ENCODE measurements at regions not wholly inside any gene's neighbourhood (a gene's known extent, or its start where the extent isn't known, plus 50 kb on each side); places are given as distances from the start of the nearest gene placed in this dataset.

DNA sequence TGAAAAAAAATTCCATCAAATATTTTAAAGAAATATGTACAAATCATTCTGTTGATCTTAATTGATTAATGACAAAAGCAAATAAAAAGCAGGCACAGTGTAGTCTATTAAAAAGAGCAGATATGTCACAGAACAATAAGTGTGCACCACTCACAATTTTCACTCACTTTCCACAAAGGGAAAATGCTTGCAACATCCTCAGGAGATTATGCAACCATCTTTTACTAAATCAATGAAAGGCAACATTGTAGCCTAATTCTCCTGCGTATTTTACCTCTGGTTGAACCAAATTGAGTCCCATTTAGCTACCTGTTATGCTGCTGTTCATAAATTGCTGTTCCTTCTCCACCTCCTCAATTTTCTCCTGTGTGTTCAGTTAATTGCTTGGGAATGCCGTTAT is 1346.8 kb upstream of the PIK3C3 start:
- Histone ChIP-seq H3K4me3 (ENCODE audit: low read depth, low read length) (no peak overlapping the region), H3K27ac (ENCODE audit: low read depth) (no peak overlapping the region), H3K4me1 (ENCODE audit: insufficient read depth) (no peaks in the 10 kb centered on the region), H3K36me3 (ENCODE audit: insufficient read depth) (no peaks in the 10 kb centered on the region)
- DNase-seq (ENCODE audit: extremely low spot score), result no peak
- WGBS, result 84% methylated on average over 2 of the region's 2 CpGs

DNA sequence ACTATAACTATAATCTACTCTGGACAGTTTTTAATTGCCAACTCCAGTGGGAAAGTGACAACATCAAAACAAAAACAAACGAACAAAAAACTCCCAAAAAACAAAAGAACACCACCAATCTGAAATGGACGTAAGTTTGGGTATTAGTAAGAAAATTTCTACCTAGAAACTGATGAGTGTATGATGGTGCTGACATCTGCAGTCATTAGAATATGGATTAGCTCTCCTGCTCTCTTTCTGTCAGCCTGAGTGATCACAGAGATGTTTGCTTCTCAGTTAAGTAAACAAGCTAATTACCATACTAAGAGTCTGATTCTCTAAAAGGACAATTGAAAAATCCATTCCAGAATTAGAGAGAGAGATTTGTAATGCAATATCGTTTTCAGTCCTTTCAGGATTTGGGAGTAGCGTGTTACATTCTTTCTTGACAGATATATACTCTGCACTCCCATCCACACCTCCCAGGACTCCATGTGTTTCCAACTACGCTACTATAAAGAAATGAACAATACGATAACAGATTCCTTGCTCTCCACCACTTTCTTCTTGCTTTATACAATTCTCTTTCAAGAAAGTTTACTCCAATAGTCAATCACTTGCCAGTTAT is 1347.4 kb upstream of the PIK3C3 start:
- Histone ChIP-seq H3K36me3 (ENCODE audit: insufficient read depth) (no peaks in the 10 kb centered on the region), H3K4me3 (ENCODE audit: low read depth, low read length) (no peak overlapping the region), H3K27ac (ENCODE audit: low read depth) (no peak overlapping the region), H3K4me1 (ENCODE audit: insufficient read depth) (no peaks in the 10 kb centered on the region)
- 47% methylated on average over 6 of the region's 6 CpGs for WGBS
- DNase-seq (ENCODE audit: extremely low spot score), result no peak

DNA sequence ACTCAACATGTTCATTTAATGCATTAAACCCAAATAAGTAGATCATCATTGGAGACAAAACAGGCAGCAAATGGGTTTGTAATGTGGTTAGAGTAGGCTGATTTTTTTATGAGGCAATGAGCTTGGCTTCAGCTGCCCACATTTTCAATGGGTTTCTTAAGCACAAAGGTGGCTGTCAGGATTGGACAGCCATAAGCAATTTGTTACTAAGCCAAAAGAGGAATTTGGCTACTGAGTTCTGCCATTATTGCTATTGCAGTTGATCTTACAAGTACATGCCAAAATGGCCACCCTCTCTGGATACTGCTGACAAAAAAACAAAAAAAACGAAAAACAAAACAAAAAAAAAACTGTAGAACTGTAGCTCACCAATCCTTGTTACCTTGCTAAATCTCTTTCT is 1348.0 kb upstream of the PIK3C3 start:
- no peaks in the 10 kb centered on the region for H3K36me3 ChIP-seq (ENCODE audit: insufficient read depth)
- H3K27ac ChIP-seq (ENCODE audit: low read depth), result no peak overlapping the region
- DNase-seq (ENCODE audit: extremely low spot score), result no peak
- H3K4me1 ChIP-seq (ENCODE audit: insufficient read depth), result no peaks in the 10 kb centered on the region
- WGBS, result 73% methylated on average over 1 of the region's 1 CpG
- H3K4me3 ChIP-seq (ENCODE audit: low read depth, low read length), result no peak overlapping the region

GRCh38 chr18:40583671-40584070 is 1371.4 kb upstream of the PIK3C3 start:
- WGBS, result 91% methylated on average over 12 of the region's 12 CpGs
- no peak overlapping the region for H3K27ac ChIP-seq (ENCODE audit: low read depth)
- no peaks in the 10 kb centered on the region for H3K4me1 ChIP-seq (ENCODE audit: insufficient read depth)
- no peaks in the 10 kb centered on the region for H3K36me3 ChIP-seq (ENCODE audit: insufficient read depth)
- H3K4me3 ChIP-seq (ENCODE audit: low read depth, low read length), result no peak overlapping the region
- DNase-seq (ENCODE audit: extremely low spot score), result no peak

DNA sequence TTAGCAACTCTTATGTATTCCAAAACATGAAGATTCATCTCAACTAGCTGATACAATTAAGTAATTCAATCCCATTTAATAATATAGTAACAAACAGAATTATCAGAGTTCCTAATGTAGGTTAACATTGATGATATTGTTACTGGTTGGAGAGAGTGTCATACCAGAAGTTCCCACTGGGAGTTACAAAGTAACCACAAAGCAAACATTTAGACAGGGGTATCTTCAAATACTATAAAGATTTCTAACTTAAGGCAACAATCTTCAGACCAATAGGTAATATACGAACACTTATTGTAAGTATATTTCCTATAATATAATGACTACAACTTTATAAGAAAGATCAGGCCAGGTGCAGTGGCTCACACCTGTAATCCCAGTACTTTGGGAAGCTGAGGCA is 1372.9 kb upstream of the PIK3C3 start:
- no peak overlapping the region for H3K4me3 ChIP-seq (ENCODE audit: low read depth, low read length)
- 93% methylated on average over 1 of the region's 1 CpG for WGBS

DNA sequence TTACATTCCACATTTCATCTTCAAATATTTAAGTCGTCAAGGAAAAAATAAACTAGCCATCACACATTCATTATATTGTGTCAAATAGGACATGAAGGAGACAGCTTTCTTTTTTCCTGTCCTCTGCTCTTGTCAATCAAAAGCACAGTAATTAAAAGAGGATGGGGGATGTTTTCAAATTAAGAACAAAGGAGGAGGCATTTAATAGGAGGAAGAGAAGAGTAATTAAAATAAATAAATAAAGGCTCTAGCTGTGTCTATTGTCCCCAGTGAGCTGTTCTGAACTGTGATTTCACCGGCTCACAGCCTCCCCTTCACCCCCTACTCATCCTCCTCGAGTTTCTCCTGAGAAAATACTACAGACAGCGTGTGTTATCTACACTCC is 1377.1 kb upstream of the PIK3C3 start:
- Histone ChIP-seq H3K27ac (ENCODE audit: low read depth) (no peak overlapping the region), H3K36me3 (ENCODE audit: insufficient read depth) (no peaks in the 10 kb centered on the region), H3K4me1 (ENCODE audit: insufficient read depth) (no peaks in the 10 kb centered on the region), H3K4me3 (ENCODE audit: low read depth, low read length) (no peak overlapping the region)
- no peak for DNase-seq (ENCODE audit: extremely low spot score)
- WGBS, result 57% methylated on average over 4 of the region's 4 CpGs

More for the DNA sequence above, 1372.9 kb upstream of the PIK3C3 start:
- no peak for DNase-seq (ENCODE audit: extremely low spot score)
- Histone ChIP-seq H3K36me3 (ENCODE audit: insufficient read depth) (no peaks in the 10 kb centered on the region), H3K4me1 (ENCODE audit: insufficient read depth) (no peaks in the 10 kb centered on the region), H3K27ac (ENCODE audit: low read depth) (no peak overlapping the region)

- Histone ChIP-seq H3K36me3 (ENCODE audit: insufficient read depth) (no peaks in the 10 kb centered on the region), H3K4me3 (ENCODE audit: low read depth, low read length) (no peak overlapping the region)
Observed at GRCh38 chr18:40577239-40577980, 1377.6 kb upstream of the PIK3C3 start.

DNA sequence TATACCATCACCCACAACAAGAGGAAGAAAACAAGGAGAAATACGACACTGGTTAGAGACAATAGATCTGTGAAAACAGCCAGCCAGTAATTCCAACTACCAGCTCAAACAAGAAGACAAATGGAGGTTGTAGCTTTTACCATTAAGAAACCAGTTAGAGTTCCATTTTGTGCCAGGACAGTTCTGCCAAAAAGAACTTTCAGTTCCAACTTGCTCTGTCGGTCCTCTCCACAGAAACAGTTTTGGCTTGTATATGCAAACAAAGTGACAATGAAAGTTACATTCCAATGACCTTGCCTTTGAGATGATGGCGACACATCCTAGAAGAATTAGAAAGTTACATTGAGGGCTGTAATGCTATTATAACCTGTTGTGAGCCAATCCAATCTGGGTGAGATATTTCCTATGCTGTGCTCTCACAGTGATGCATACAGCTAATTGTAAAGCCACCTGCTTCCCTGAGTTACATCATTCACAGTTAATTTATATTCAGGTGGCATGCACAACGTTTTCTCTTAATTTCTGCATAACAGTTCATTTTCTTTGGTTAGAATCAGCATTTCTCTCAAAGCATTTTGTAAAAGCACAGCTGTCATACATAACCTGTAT is 1378.4 kb upstream of the PIK3C3 start:
- 58% methylated on average over 4 of the region's 4 CpGs for WGBS
- no peak for DNase-seq (ENCODE audit: extremely low spot score)
- Histone ChIP-seq H3K27ac (ENCODE audit: low read depth) (no peak overlapping the region), H3K4me3 (ENCODE audit: low read depth, low read length) (no peak overlapping the region), H3K4me1 (ENCODE audit: insufficient read depth) (no peaks in the 10 kb centered on the region), H3K36me3 (ENCODE audit: insufficient read depth) (no peaks in the 10 kb centered on the region)

More at GRCh38 chr18:40577239-40577980, 1377.6 kb upstream of the PIK3C3 start:
- WGBS, result 45% methylated on average over 5 of the region's 5 CpGs
- Histone ChIP-seq H3K4me1 (ENCODE audit: insufficient read depth) (no peaks in the 10 kb centered on the region), H3K27ac (ENCODE audit: low read depth) (no peak overlapping the region)
- no peak for DNase-seq (ENCODE audit: extremely low spot score)

DNA sequence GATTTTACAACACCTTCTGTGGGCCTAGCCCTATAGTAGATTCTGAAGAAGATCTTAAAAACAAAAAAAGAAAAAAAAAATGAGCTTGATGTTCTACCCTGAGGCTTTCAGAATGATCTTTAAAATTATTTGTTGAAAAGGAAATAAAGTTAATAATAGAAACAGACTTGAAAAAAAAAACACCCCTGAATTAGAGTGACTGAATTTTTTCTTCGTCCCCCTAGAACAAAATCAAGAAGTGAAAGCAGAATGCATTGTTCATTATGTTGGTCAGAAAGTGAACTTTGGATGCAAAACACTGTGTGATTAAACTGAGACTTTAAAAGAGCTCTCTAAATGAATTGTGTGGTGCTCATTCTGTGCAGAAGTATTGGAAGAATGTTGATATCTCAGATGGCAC is 1384.4 kb upstream of the PIK3C3 start:
- Histone ChIP-seq H3K36me3 (ENCODE audit: insufficient read depth) (no peaks in the 10 kb centered on the region), H3K4me1 (ENCODE audit: insufficient read depth) (no peaks in the 10 kb centered on the region), H3K27ac (ENCODE audit: low read depth) (no peak overlapping the region), H3K4me3 (ENCODE audit: low read depth, low read length) (no peak overlapping the region)
- DNase-seq (ENCODE audit: extremely low spot score), result no peak
- 76% methylated on average over 1 of the region's 1 CpG for WGBS

- Histone ChIP-seq H3K27ac (ENCODE audit: low read depth) (no peak overlapping the region), H3K36me3 (ENCODE audit: insufficient read depth) (no peaks in the 10 kb centered on the region), H3K4me3 (ENCODE audit: low read depth, low read length) (no peak overlapping the region), H3K4me1 (ENCODE audit: insufficient read depth) (no peaks in the 10 kb centered on the region)
- no peak for DNase-seq (ENCODE audit: extremely low spot score)
- 63% methylated on average over 4 of the region's 4 CpGs for WGBS
Observed at GRCh38 chr18:40569605-40570004, 1385.4 kb upstream of the PIK3C3 start.

DNA sequence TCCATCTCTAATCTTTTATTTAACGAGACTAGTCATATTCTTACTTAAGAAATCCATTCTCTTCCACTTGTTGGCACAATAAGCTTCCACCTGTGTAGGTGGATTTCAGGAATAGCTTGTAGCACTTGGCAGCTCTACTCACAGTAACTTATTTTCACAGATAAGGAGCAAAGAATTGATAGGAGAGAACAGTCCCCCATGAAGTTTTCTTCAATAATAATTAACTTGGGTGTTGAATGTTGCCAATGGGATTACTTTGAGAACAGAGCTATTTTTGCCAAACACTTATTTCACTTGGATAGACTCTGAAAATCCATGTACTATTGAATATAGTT is 1388.6 kb upstream of the PIK3C3 start:
- no peak for DNase-seq (ENCODE audit: extremely low spot score)
- Histone ChIP-seq H3K36me3 (ENCODE audit: insufficient read depth) (no peaks in the 10 kb centered on the region), H3K4me3 (ENCODE audit: low read depth, low read length) (no peak overlapping the region), H3K27ac (ENCODE audit: low read depth) (no peak overlapping the region), H3K4me1 (ENCODE audit: insufficient read depth) (no peaks in the 10 kb centered on the region)
- WGBS, result 89% methylated on average over 1 of the region's 1 CpG

GRCh38 chr18:40565805-40566509 is 1389.1 kb upstream of the PIK3C3 start:
- H3K27ac ChIP-seq (ENCODE audit: low read depth), result no peak overlapping the region
- H3K4me1 ChIP-seq (ENCODE audit: insufficient read depth), result no peaks in the 10 kb centered on the region
- DNase-seq (ENCODE audit: extremely low spot score), result no peak
- H3K36me3 ChIP-seq (ENCODE audit: insufficient read depth), result no peaks in the 10 kb centered on the region
- no peak overlapping the region for H3K4me3 ChIP-seq (ENCODE audit: low read depth, low read length)
- 47% methylated on average over 2 of the region's 2 CpGs for WGBS

DNA sequence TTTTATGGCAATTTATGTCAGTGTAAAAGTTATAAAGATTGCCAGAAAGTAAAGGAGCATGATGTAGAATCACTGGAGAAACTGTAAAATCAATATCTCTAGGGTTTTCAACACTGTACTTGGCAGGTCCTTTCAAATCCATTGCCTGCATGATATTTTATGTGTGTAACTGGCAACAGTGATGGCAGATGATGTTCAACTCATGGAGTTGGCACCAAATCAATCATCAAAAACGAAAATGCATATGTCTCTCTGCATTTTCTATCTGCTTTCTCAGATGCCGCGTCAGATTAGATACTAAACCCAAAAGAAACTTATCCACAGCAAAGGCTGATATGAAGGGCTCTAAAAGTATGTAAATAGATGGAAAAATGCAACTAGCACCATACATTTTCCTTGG is 1395.5 kb upstream of the PIK3C3 start:
- WGBS, result 63% methylated on average over 3 of the region's 3 CpGs

More for the DNA sequence above, 1395.5 kb upstream of the PIK3C3 start:
- Histone ChIP-seq H3K4me1 (ENCODE audit: insufficient read depth) (no peaks in the 10 kb centered on the region), H3K36me3 (ENCODE audit: insufficient read depth) (no peaks in the 10 kb centered on the region), H3K27ac (ENCODE audit: low read depth) (no peak overlapping the region), H3K4me3 (ENCODE audit: low read depth, low read length) (no peak overlapping the region)
- no peak for DNase-seq (ENCODE audit: extremely low spot score)
